ENCODE measurements at regions not wholly inside any gene's neighbourhood (a gene's known extent, or its start where the extent isn't known, plus 50 kb on each side); places are given as distances from the start of the nearest gene placed in this dataset.

DNA sequence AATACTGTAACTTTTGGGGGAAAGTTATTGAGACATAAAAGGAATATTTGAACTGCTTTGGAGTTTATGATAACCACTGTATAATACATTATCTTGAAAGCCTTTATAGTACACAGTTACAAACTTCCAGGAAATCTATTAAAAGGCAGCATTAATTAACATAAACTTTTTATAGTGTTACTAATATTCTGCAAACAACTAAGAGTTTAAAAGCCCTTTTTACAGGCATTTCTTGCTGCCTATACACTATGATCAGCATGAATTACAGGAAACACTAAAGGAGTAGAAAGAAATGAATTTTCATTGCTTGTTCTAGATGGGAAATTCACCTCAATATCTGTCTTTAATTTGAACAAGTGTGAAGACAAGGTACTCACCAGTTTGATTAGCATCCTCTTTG lies 252.3 kb upstream of the ZFP64 start:
- H3K9me3 ChIP-seq (ENCODE audit: low read length) = no peaks in the 10 kb centered on the region
- H3K4me3 ChIP-seq (ENCODE audit: low read depth, low read length, poor library complexity, severe bottlenecking) = no peak overlapping the region
- H3K79me2 ChIP-seq (ENCODE audit: insufficient read depth, low read depth, low read length) = no peaks in the 10 kb centered on the region
- no peaks in the 10 kb centered on the region for H3K9me2 ChIP-seq (ENCODE audit: insufficient read depth, low read length)
- no peak overlapping the region for H3K27ac ChIP-seq (ENCODE audit: low read depth, low read length, poor library complexity, severe bottlenecking)
- no peaks in the 10 kb centered on the region for H4K20me1 ChIP-seq (ENCODE audit: insufficient read depth, low read length)
- no peak for DNase-seq (ENCODE audit: low spot score)
- no peak overlapping the region for H2AFZ ChIP-seq (ENCODE audit: low read length)
- no TSS peak for BruUV-seq (replicated peaks)
- no peaks in the 10 kb centered on the region for H3K4me1 ChIP-seq (ENCODE audit: insufficient read depth, low read length, poor library complexity, severe bottlenecking)
- ChIA-PET POLR2A (no interaction called here), CTCF (ENCODE audit: unreplicated experiment) (no interaction called here)
- TF ChIP-seq, protein P1, sequence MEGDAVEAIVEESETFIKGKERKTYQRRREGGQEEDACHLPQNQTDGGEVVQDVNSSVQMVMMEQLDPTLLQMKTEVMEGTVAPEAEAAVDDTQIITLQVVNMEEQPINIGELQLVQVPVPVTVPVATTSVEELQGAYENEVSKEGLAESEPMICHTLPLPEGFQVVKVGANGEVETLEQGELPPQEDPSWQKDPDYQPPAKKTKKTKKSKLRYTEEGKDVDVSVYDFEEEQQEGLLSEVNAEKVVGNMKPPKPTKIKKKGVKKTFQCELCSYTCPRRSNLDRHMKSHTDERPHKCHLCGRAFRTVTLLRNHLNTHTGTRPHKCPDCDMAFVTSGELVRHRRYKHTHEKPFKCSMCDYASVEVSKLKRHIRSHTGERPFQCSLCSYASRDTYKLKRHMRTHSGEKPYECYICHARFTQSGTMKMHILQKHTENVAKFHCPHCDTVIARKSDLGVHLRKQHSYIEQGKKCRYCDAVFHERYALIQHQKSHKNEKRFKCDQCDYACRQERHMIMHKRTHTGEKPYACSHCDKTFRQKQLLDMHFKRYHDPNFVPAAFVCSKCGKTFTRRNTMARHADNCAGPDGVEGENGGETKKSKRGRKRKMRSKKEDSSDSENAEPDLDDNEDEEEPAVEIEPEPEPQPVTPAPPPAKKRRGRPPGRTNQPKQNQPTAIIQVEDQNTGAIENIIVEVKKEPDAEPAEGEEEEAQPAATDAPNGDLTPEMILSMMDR (conservative IDR thresholded peaks at IDR 0.05; ENCODE audit: low read length) = no peak
- TF ChIP-seq EZH2phosphoT487 (IDR thresholded peaks at IDR 0.05; ENCODE audit: borderline replicate concordance, low read depth, low read length) = no peak
- intact Hi-C loops (cut with micrococcal nuclease; ENCODE audit: unreplicated experiment) = no loop called here
- H3K4me2 ChIP-seq (ENCODE audit: low read length) = no peak overlapping the region
- H3K36me3 ChIP-seq (ENCODE audit: insufficient read depth, low read length) = no peaks in the 10 kb centered on the region

DNA sequence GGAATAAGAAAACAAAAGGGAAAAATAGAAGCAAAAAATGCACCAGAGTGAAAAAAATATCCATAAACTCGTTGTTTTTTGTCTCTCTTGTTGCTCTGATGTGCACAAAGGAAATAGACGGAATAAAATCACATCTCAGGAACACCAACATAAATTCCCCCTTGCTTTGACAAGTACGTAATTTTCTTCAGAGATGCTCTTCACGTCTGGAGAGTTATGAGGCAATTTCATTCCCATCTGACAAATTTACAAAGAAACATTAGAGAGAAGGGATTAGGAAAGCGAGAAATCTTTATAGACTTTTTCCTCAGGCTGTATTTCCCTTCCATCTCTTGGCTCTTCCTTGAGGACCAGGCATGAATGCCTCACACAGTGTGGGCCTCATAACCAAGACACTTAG lies 250.1 kb upstream of the ZFP64 start:
- no peak overlapping the region for H2AFZ ChIP-seq (ENCODE audit: low read length)
- DNase-seq (ENCODE audit: low spot score) = no peak
- H3K4me3 ChIP-seq (ENCODE audit: low read depth, low read length, poor library complexity, severe bottlenecking) = no peak overlapping the region
- H3K27ac ChIP-seq (ENCODE audit: low read depth, low read length, poor library complexity, severe bottlenecking) = no peak overlapping the region
- CTCF ChIA-PET (ENCODE audit: unreplicated experiment) = no interaction called here
- no peaks in the 10 kb centered on the region for H4K20me1 ChIP-seq (ENCODE audit: insufficient read depth, low read length)
- H3K9me2 ChIP-seq (ENCODE audit: insufficient read depth, low read length) = no peaks in the 10 kb centered on the region
- TF ChIP-seq, protein P1 (conservative IDR thresholded peaks at IDR 0.05; ENCODE audit: low read length) = no peak
- TF ChIP-seq EZH2phosphoT487 (IDR thresholded peaks at IDR 0.05; ENCODE audit: borderline replicate concordance, low read depth, low read length) = no peak
- intact Hi-C loops (cut with micrococcal nuclease; ENCODE audit: unreplicated experiment) = no loop called here
- H3K79me2 ChIP-seq (ENCODE audit: insufficient read depth, low read depth, low read length) = no peaks in the 10 kb centered on the region
- no TSS peak for BruUV-seq (replicated peaks)
- POLR2A ChIA-PET = no interaction called here
- no peaks in the 10 kb centered on the region for H3K36me3 ChIP-seq (ENCODE audit: insufficient read depth, low read length)
- H3K9me3 ChIP-seq (ENCODE audit: low read length) = no peaks in the 10 kb centered on the region
- no peak overlapping the region for H3K4me2 ChIP-seq (ENCODE audit: low read length)
- no peaks in the 10 kb centered on the region for H3K4me1 ChIP-seq (ENCODE audit: insufficient read depth, low read length, poor library complexity, severe bottlenecking)

DNA sequence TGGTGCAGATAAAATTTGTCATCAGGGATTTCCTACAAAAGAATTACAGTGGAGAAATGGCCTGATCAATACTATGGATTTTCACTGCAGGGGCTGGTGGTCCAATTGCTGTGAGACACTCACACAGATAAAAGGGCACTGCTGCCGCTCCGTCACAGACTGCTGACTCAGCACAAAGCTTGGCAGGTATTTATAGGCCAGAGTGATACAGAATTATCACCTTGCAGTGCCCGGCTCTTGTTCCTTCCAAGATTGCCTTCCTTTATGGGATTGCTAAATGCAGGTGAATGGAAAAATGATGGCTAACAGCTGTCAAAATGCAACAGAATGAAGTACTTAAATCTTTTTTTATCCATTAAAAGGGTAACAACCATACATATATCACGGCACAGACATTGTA lies 247.8 kb upstream of the ZFP64 start:
- intact Hi-C loops (cut with micrococcal nuclease; ENCODE audit: unreplicated experiment) = no loop called here
- Histone ChIP-seq H2AFZ (ENCODE audit: low read length) (no peak overlapping the region), H3K9me3 (ENCODE audit: low read length) (no peaks in the 10 kb centered on the region), H3K36me3 (ENCODE audit: insufficient read depth, low read length) (no peaks in the 10 kb centered on the region), H3K4me2 (ENCODE audit: low read length) (no peak overlapping the region), H4K20me1 (ENCODE audit: insufficient read depth, low read length) (no peaks in the 10 kb centered on the region), H3K4me1 (ENCODE audit: insufficient read depth, low read length, poor library complexity, severe bottlenecking) (no peaks in the 10 kb centered on the region), H3K27ac (ENCODE audit: low read depth, low read length, poor library complexity, severe bottlenecking) (no peak overlapping the region), H3K4me3 (ENCODE audit: low read depth, low read length, poor library complexity, severe bottlenecking) (no peak overlapping the region), H3K9me2 (ENCODE audit: insufficient read depth, low read length) (no peaks in the 10 kb centered on the region), H3K79me2 (ENCODE audit: insufficient read depth, low read depth, low read length) (no peaks in the 10 kb centered on the region)
- BruUV-seq (replicated peaks) = no TSS peak
- CTCF ChIA-PET (ENCODE audit: unreplicated experiment) = no interaction called here
- no peak for DNase-seq (ENCODE audit: low spot score)
- no peak for TF ChIP-seq EZH2phosphoT487 (IDR thresholded peaks at IDR 0.05; ENCODE audit: borderline replicate concordance, low read depth, low read length)
- TF ChIP-seq, protein P1 (conservative IDR thresholded peaks at IDR 0.05; ENCODE audit: low read length) = no peak
- POLR2A ChIA-PET = no interaction called here
